ENCODE measurements at regions not wholly inside any gene's neighbourhood (a gene's known extent, or its start where the extent isn't known, plus 50 kb on each side); places are given as distances from the start of the nearest gene placed in this dataset.
"Not testable (repeated sequence)": the region's sequence is repeated elsewhere in the genome, so short reads cannot be mapped to it uniquely, and the experiment has no call there.

DNA sequence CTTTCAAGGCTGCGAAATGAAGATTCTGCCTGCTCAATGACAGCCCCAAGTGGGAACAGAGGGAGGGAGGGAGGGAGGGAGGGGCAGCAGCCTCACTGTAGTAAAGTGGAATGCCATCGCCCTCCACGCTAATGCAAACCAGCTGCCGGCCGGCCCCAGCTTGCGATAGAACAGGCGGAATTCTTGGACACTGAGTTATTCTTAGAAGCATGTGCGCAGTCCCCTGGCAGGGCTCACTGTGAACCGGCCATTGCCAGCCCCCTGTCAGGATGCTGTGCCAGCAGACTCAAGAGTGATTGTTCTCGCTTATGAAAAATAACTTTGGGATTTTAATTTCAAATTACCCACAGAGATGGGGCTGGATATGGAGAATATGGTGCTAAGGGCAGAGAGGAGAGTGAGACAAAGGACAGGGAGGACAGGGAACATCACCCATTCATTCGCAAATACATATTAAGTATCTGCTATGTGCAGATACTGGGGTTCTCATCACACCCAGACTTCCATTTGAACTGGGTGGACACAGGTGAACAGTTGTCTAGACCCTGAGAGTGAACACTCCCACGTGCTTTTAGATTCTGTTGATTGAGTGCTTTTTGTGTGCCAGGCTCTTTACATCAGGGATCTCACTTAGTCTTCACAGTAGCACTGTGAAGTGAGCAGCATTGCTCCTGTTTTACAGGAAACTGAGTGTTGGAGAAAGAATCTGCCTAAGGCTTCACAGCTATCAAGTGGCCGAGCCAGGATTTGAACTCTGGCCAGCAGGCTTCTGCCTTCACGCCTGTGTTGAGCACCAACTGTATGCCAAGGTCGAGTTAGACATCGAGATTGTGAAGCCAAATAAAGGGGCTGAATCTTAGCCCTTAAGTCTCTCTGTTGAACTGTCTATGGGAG is 192.9 kb downstream of the C12orf75 start:
- Histone ChIP-seq H3K27me3 (ENCODE audit: low read depth) (no peaks in the 10 kb centered on the region), H3K4me3 (no peak overlapping the region), H3K27ac (replicated peaks) (peak overlapping the region; percentile 86), H3K9me3 (replicated peaks) (no peaks in the 10 kb centered on the region), H3K4me1 (peaks cover 25% of the 10 kb centered on the region), H3K36me3 (no peaks in the 10 kb centered on the region)
- intact Hi-C loops (cut with micrococcal nuclease), result no loop called here
- peak; percentile 83 for DNase-seq
- TF ChIP-seq, protein P1, sequence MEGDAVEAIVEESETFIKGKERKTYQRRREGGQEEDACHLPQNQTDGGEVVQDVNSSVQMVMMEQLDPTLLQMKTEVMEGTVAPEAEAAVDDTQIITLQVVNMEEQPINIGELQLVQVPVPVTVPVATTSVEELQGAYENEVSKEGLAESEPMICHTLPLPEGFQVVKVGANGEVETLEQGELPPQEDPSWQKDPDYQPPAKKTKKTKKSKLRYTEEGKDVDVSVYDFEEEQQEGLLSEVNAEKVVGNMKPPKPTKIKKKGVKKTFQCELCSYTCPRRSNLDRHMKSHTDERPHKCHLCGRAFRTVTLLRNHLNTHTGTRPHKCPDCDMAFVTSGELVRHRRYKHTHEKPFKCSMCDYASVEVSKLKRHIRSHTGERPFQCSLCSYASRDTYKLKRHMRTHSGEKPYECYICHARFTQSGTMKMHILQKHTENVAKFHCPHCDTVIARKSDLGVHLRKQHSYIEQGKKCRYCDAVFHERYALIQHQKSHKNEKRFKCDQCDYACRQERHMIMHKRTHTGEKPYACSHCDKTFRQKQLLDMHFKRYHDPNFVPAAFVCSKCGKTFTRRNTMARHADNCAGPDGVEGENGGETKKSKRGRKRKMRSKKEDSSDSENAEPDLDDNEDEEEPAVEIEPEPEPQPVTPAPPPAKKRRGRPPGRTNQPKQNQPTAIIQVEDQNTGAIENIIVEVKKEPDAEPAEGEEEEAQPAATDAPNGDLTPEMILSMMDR (IDR thresholded peaks at IDR 0.05; ENCODE audit: borderline replicate concordance), result no peak

DNA sequence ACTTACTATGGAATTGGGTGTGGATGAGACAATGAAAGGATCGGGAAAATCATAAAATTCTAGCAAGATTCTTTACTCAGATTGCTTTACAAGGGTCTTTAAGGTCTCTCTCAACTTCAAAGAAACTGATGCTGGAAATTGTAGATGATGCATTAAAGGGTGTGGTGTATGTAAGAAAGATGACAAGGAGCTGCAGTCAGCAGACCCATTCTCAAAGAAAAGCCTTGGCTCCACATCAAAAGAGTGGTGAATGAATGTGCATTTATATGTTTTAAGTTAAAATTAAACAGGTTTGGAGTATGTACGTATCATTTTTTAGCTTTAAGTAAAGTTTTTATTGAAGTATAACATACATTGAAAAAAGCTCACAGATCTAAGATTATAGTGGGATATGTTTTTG is 194.5 kb downstream of the C12orf75 start:
- no peaks in the 10 kb centered on the region for H3K9me3 ChIP-seq (replicated peaks)
- no peak for DNase-seq
- intact Hi-C loops (cut with micrococcal nuclease), result no loop called here
- H3K4me1 ChIP-seq, result peaks cover 25% of the 10 kb centered on the region
- no peak overlapping the region for H3K27ac ChIP-seq (replicated peaks)
- TF ChIP-seq, protein P1 (IDR thresholded peaks at IDR 0.05; ENCODE audit: borderline replicate concordance), result no peak
- H3K36me3 ChIP-seq, result no peaks in the 10 kb centered on the region
- no peak overlapping the region for H3K4me3 ChIP-seq
- H3K27me3 ChIP-seq (ENCODE audit: low read depth), result no peaks in the 10 kb centered on the region

DNA sequence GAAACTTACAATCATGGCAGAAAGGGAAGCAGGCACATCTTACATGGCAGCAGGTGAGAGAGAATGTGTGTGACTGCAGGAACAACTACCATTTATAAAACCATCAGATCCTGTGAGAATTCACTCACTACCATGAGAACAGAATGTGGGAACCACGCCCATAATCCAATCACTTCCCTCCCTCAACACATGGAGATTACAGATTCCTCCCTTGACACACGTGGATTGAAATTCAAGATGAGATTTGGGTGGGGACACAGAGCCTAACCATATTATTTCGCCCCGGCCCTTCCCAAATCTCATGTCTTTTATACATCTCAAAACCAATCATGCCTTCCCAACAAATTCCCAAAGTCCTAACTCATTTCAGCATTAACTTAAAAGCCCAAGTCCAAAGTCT is 203.6 kb downstream of the C12orf75 start:
- DNase-seq, result no peak
- H3K36me3 ChIP-seq, result no peaks in the 10 kb centered on the region
- TF ChIP-seq, protein P1 (IDR thresholded peaks at IDR 0.05; ENCODE audit: borderline replicate concordance), result no peak
- intact Hi-C loops (cut with micrococcal nuclease), result no loop called here
- peaks cover 6% of the 10 kb centered on the region for H3K4me1 ChIP-seq
- no peak overlapping the region for H3K27ac ChIP-seq (replicated peaks)
- peaks cover 16% of the 10 kb centered on the region for H3K9me3 ChIP-seq (replicated peaks)
- no peak overlapping the region for H3K4me3 ChIP-seq
- no peaks in the 10 kb centered on the region for H3K27me3 ChIP-seq (ENCODE audit: low read depth)

DNA sequence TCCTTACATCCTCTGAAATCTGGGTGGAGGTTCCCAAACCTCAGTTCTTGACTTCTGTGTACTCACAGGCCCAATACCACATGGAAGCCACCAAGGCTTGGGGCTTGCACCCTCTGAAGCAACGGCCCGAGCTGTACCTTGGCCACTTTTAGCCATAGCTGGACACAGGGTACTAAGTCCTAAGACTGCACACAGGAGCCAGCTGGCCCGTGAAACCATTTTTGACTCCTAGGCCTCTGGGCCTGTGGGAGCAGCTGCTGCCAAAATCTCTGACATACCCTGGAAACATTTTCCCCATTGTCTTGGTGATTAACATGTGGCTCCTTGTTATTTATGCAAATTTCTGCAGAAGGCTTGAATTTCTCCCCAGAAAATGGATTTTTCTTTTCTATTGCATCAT is 204.5 kb downstream of the C12orf75 start:
- intact Hi-C loops (cut with micrococcal nuclease); H3K27me3 ChIP-seq (ENCODE audit: low read depth); H3K36me3 ChIP-seq; DNase-seq; H3K27ac ChIP-seq (replicated peaks); H3K4me3 ChIP-seq; H3K4me1 ChIP-seq: not testable (repeated sequence)
- H3K9me3 ChIP-seq (replicated peaks), result peaks cover 16% of the 10 kb centered on the region

DNA sequence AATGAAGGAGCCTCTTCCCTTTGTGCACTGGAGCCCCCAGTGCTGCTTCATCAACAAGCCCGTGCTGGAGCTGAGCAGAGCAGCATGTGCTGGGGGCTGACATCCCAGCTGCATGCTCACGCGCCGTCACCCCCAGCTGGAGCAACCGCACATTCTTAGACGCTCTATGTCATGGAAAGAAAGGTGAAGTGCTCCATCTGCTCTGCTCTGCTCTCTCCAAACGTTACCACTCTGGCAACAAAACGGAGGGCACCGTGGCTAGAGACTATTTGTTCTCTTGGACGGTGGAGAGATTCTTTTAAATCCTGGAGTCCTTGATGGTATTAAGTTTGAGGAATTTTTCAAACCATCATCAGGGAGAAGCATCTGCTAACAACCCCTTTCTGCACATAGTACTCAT is 208.4 kb downstream of the C12orf75 start:
- intact Hi-C loops (cut with micrococcal nuclease), result no loop called here
- Histone ChIP-seq H3K27me3 (ENCODE audit: low read depth) (no peaks in the 10 kb centered on the region), H3K36me3 (no peaks in the 10 kb centered on the region), H3K9me3 (replicated peaks) (peaks cover 26% of the 10 kb centered on the region), H3K4me3 (no peak overlapping the region), H3K4me1 (no peaks in the 10 kb centered on the region), H3K27ac (replicated peaks) (no peak overlapping the region)
- TF ChIP-seq, protein P1 (IDR thresholded peaks at IDR 0.05; ENCODE audit: borderline replicate concordance), result no peak
- DNase-seq, result no peak

DNA sequence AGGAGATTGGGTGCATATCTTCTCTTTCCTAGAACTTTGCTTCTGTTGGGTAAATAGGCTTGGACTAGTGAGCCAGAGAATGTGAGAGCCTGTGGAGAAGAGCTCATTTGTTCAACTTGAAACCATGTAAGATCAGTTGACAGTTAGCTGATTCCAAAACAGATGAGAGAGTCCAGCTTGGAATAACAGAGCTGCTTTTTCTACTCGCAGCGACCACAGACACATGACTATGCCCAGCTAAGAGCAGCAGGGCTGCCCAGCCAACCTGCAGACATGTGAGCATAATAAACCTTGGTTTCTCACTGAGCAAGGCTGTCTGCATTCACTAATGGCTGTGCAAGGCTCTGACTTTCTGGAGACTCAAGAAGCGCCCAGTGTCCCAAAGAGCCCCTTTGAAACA is 209.2 kb downstream of the C12orf75 start:
- Histone ChIP-seq H3K27me3 (ENCODE audit: low read depth) (no peaks in the 10 kb centered on the region), H3K9me3 (replicated peaks) (peaks cover 21% of the 10 kb centered on the region), H3K4me1 (no peaks in the 10 kb centered on the region), H3K27ac (replicated peaks) (no peak overlapping the region), H3K4me3 (no peak overlapping the region), H3K36me3 (no peaks in the 10 kb centered on the region)
- intact Hi-C loops (cut with micrococcal nuclease), result no loop called here
- DNase-seq, result no peak
- TF ChIP-seq, protein P1 (IDR thresholded peaks at IDR 0.05; ENCODE audit: borderline replicate concordance), result no peak
